GM23338 (cell line): ENCODE measurements at regions not wholly inside any gene's neighbourhood (a gene's known extent, or its start where the extent isn't known, plus 50 kb on each side); places are given as distances from the start of the nearest gene placed in this dataset.

Experiments
- ATAC-seq: fragments of 200-7000 bp; cut with Tn5 transposase; 3 replicates; pipeline ENCODE4 v1.9.1; 2020
- DNase-seq: peaks from one replicate; pipeline ENCODE4 v3.0.0-alpha.2; 2015; ENCODE audit warnings: low spot score
- H2AFZ ChIP-seq: fragments of 200-600 bp; sonication (generic); 2 replicates; pipeline ENCODE4 v1.8.0; 2016; ENCODE audit warnings: antibody characterized with exemption, mild to moderate bottlenecking, moderate library complexity
- H3F3A ChIP-seq: fragments of 200-600 bp; sonication (generic); replicated peaks from 2 replicates; pipeline ENCODE4 v1.8.0; 2017; ENCODE audit warnings: antibody characterized with exemption, mixed run types, low read depth
- H3K27ac ChIP-seq: fragments of 200-600 bp; sonication (generic); 2 replicates; pipeline ENCODE4 v1.6.1; 2016; ENCODE audit warnings: low read depth
- H3K27me3 ChIP-seq: fragments of 200-600 bp; sonication (generic); 2 replicates; pipeline ENCODE4 v1.8.0; 2016; ENCODE audit warnings: mild to moderate bottlenecking, mixed run types, moderate library complexity; ENCODE audit not compliant: insufficient read depth
- H3K36me3 ChIP-seq: fragments of 200-600 bp; sonication (generic); 2 replicates; pipeline ENCODE4 v1.8.0; 2016; ENCODE audit warnings: mild to moderate bottlenecking; ENCODE audit not compliant: insufficient read depth
- H3K4me1 ChIP-seq: fragments of 200-600 bp; sonication (generic); 2 replicates; pipeline ENCODE4 v1.8.0; 2016; ENCODE audit warnings: mild to moderate bottlenecking, moderate library complexity; ENCODE audit not compliant: insufficient read depth
- H3K4me2 ChIP-seq: fragments of 200-600 bp; sonication (generic); 2 replicates; pipeline ENCODE4 v1.7.1; 2017; ENCODE audit warnings: mixed run types
- H3K4me3 ChIP-seq: fragments of 200-600 bp; sonication (generic); 2 replicates; pipeline ENCODE4 v1.6.1; 2016; ENCODE audit warnings: mixed run types
- H3K79me2 ChIP-seq: fragments of 200-600 bp; sonication (generic); replicated peaks from 2 replicates; pipeline ENCODE4 v1.8.0; 2017; ENCODE audit warnings: mild to moderate bottlenecking; ENCODE audit not compliant: insufficient read depth
- H3K9me2 ChIP-seq: fragments of 200-600 bp; sonication (generic); 2 replicates; pipeline ENCODE4 v1.8.0; 2017; ENCODE audit not compliant: insufficient read depth
- H4K20me1 ChIP-seq: fragments of 200-600 bp; sonication (generic); replicated peaks from 2 replicates; pipeline ENCODE4 v1.8.0; 2017; ENCODE audit warnings: mild to moderate bottlenecking; ENCODE audit not compliant: insufficient read depth
- H3K27ac Mint-ChIP-seq: 2 replicates; pipeline ENCODE4 v1.8.0; 2020; ENCODE audit warnings: inconsistent platforms, mild to moderate bottlenecking, moderate library complexity, mixed read lengths
- H3K27me3 Mint-ChIP-seq: 3 replicates; pipeline ENCODE4 v1.8.0; 2022; ENCODE audit warnings: low read depth, mild to moderate bottlenecking, moderate library complexity, mixed read lengths, inconsistent platforms; ENCODE audit not compliant: insufficient read depth, poor library complexity
- H3K36me3 Mint-ChIP-seq: 3 replicates; pipeline ENCODE4 v1.8.0; 2021; ENCODE audit warnings: low read depth, mild to moderate bottlenecking, inconsistent platforms, moderate library complexity, mixed read lengths
- H3K4me1 Mint-ChIP-seq: 3 replicates; pipeline ENCODE4 v1.8.0; 2020; ENCODE audit warnings: mild to moderate bottlenecking, inconsistent platforms, mixed read lengths
- H3K4me3 Mint-ChIP-seq: 3 replicates; pipeline ENCODE4 v1.8.0; 2021; ENCODE audit warnings: moderate library complexity, mild to moderate bottlenecking, inconsistent platforms, mixed read lengths
- H3K9me3 Mint-ChIP-seq: 3 replicates; pipeline ENCODE4 v1.8.0; 2020; ENCODE audit warnings: moderate library complexity, mild to moderate bottlenecking, inconsistent platforms, mixed read lengths
- CREB1 ChIP-seq: fragments of 250-450 bp; sonication (Bioruptor Pico); IDR thresholded peaks from 2 replicates; pipeline ENCODE4 v1.5.0; 2020; ENCODE audit warnings: low read depth, mild to moderate bottlenecking, moderate library complexity
- EZH2 ChIP-seq: fragments of 200-600 bp; sonication (generic); IDR thresholded peaks from one replicate; pipeline ENCODE4 v1.8.0; 2017; ENCODE audit warnings: antibody characterized with exemption, mild to moderate bottlenecking, low read depth; ENCODE audit not compliant: unreplicated experiment
- EZH2phosphoT487 ChIP-seq: fragments of 200-600 bp; sonication (generic); IDR thresholded peaks from one replicate; pipeline ENCODE4 v1.8.1; 2018; ENCODE audit warnings: antibody characterized with exemption; ENCODE audit not compliant: unreplicated experiment
- NANOG ChIP-seq: IDR thresholded peaks from 2 replicates; pipeline ENCODE4 v1.6.1; 2016; ENCODE audit warnings: antibody characterized with exemption, borderline replicate concordance
- POLR2AphosphoS5 ChIP-seq: IDR thresholded peaks from 2 replicates; pipeline ENCODE4 v1.6.1; 2016; ENCODE audit warnings: antibody characterized with exemption, low read depth
- ZNF331 ChIP-seq: fragments of 250-450 bp; sonication (Bioruptor Pico); IDR thresholded peaks from 2 replicates; pipeline ENCODE4 v1.5.0; 2020; ENCODE audit warnings: low read depth, mild to moderate bottlenecking, moderate library complexity
- TF ChIP-seq, protein P1 (sequence below): IDR thresholded peaks from 2 replicates; pipeline ENCODE4 v1.6.1; 2016; ENCODE audit warnings: antibody characterized with exemption
- TF ChIP-seq, protein P2 (sequence below), 2 experiments: fragments of 200-600 bp in 1 of 2; sonication (generic) in 1 of 2; conservative IDR thresholded peaks; 2 replicates each; pipeline versions ENCODE4 v1.5.1 to v1.6.1; 2016 to 2017; ENCODE audit warnings: antibody characterized with exemption in 2 of 2, low read depth in 2 of 2, mild to moderate bottlenecking in 2 of 2, moderate library complexity in 1 of 2
- TF ChIP-seq, protein P3 (sequence below): fragments of 250-450 bp; sonication (Bioruptor Pico); IDR thresholded peaks from 2 replicates; pipeline ENCODE4 v1.5.0; 2020; ENCODE audit warnings: mild to moderate bottlenecking, moderate library complexity

DNA sequence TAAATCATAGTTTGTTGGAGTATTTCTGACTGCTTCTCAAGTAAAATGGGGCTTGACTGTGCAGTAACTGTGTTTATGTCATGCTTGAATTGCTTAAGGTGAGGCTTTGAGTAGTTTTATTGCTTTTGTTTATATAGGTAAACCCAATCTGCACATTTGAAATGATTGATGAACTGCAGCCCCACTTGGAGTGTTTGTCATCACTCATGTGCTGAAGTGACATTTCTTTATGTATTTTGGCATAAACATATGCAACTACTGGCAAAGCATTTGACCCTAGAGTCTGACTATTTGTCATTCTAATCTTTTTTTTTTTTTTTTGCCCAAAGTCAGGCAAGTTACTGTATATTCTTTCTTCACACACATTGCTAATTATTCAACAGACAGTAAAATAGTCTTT, 491.4 kb upstream of the POU3F2 start:
- TF ChIP-seq NANOG = no peak
- TF ChIP-seq CREB1 = no peak
- no peak for TF ChIP-seq POLR2AphosphoS5
- TF ChIP-seq, protein P1, sequence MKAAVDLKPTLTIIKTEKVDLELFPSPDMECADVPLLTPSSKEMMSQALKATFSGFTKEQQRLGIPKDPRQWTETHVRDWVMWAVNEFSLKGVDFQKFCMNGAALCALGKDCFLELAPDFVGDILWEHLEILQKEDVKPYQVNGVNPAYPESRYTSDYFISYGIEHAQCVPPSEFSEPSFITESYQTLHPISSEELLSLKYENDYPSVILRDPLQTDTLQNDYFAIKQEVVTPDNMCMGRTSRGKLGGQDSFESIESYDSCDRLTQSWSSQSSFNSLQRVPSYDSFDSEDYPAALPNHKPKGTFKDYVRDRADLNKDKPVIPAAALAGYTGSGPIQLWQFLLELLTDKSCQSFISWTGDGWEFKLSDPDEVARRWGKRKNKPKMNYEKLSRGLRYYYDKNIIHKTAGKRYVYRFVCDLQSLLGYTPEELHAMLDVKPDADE = no peak
- TF ChIP-seq EZH2 = no peak
- TF ChIP-seq ZNF331 (CRISPR knock-in tag) = no peak
- TF ChIP-seq, protein P2, sequence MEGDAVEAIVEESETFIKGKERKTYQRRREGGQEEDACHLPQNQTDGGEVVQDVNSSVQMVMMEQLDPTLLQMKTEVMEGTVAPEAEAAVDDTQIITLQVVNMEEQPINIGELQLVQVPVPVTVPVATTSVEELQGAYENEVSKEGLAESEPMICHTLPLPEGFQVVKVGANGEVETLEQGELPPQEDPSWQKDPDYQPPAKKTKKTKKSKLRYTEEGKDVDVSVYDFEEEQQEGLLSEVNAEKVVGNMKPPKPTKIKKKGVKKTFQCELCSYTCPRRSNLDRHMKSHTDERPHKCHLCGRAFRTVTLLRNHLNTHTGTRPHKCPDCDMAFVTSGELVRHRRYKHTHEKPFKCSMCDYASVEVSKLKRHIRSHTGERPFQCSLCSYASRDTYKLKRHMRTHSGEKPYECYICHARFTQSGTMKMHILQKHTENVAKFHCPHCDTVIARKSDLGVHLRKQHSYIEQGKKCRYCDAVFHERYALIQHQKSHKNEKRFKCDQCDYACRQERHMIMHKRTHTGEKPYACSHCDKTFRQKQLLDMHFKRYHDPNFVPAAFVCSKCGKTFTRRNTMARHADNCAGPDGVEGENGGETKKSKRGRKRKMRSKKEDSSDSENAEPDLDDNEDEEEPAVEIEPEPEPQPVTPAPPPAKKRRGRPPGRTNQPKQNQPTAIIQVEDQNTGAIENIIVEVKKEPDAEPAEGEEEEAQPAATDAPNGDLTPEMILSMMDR (conservative IDR thresholded peaks at IDR 0.05; ENCODE audit: low read depth in 2 of 2) = no peak
- TF ChIP-seq, protein P3, sequence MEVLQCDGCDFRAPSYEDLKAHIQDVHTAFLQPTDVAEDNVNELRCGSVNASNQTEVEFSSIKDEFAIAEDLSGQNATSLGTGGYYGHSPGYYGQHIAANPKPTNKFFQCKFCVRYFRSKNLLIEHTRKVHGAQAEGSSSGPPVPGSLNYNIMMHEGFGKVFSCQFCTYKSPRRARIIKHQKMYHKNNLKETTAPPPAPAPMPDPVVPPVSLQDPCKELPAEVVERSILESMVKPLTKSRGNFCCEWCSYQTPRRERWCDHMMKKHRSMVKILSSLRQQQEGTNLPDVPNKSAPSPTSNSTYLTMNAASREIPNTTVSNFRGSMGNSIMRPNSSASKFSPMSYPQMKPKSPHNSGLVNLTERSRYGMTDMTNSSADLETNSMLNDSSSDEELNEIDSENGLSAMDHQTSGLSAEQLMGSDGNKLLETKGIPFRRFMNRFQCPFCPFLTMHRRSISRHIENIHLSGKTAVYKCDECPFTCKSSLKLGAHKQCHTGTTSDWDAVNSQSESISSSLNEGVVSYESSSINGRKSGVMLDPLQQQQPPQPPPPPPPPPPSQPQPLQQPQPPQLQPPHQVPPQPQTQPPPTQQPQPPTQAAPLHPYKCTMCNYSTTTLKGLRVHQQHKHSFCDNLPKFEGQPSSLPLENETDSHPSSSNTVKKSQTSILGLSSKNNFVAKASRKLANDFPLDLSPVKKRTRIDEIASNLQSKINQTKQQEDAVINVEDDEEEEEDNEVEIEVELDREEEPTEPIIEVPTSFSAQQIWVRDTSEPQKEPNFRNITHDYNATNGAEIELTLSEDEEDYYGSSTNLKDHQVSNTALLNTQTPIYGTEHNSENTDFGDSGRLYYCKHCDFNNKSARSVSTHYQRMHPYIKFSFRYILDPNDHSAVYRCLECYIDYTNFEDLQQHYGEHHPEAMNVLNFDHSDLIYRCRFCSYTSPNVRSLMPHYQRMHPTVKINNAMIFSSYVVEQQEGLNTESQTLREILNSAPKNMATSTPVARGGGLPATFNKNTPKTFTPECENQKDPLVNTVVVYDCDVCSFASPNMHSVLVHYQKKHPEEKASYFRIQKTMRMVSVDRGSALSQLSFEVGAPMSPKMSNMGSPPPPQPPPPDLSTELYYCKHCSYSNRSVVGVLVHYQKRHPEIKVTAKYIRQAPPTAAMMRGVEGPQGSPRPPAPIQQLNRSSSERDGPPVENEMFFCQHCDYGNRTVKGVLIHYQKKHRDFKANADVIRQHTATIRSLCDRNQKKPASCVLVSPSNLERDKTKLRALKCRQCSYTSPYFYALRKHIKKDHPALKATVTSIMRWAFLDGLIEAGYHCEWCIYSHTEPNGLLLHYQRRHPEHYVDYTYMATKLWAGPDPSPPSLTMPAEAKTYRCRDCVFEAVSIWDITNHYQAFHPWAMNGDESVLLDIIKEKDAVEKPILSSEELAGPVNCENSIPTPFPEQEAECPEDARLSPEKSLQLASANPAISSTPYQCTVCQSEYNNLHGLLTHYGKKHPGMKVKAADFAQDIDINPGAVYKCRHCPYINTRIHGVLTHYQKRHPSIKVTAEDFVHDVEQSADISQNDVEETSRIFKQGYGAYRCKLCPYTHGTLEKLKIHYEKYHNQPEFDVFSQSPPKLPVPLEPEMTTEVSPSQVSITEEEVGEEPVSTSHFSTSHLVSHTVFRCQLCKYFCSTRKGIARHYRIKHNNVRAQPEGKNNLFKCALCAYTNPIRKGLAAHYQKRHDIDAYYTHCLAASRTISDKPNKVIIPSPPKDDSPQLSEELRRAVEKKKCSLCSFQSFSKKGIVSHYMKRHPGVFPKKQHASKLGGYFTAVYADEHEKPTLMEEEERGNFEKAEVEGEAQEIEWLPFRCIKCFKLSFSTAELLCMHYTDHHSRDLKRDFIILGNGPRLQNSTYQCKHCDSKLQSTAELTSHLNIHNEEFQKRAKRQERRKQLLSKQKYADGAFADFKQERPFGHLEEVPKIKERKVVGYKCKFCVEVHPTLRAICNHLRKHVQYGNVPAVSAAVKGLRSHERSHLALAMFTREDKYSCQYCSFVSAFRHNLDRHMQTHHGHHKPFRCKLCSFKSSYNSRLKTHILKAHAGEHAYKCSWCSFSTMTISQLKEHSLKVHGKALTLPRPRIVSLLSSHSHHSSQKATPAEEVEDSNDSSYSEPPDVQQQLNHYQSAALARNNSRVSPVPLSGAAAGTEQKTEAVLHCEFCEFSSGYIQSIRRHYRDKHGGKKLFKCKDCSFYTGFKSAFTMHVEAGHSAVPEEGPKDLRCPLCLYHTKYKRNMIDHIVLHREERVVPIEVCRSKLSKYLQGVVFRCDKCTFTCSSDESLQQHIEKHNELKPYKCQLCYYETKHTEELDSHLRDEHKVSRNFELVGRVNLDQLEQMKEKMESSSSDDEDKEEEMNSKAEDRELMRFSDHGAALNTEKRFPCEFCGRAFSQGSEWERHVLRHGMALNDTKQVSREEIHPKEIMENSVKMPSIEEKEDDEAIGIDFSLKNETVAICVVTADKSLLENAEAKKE = no peak
- TF ChIP-seq EZH2phosphoT487 = no peak
- DNase-seq (no peak), ATAC-seq (no peak)
- Histone ChIP-seq H2AFZ (no peak overlapping the region), H3K4me2 (no peak overlapping the region), H3K79me2 (no peaks in the 10 kb centered on the region), H3K4me3 (no peak overlapping the region), H3K4me1 (no peaks in the 10 kb centered on the region), H3K36me3 (no peaks in the 10 kb centered on the region), H3F3A (no peaks in the 10 kb centered on the region), H3K27me3 (no peaks in the 10 kb centered on the region), H3K9me2 (no peaks in the 10 kb centered on the region), H3K27ac (no peak overlapping the region), H4K20me1 (no peaks in the 10 kb centered on the region)
- Mint-ChIP-seq H3K27ac (no peak overlapping the region), H3K9me3 (no peaks in the 10 kb centered on the region), H3K27me3 (peaks cover 1% of the 10 kb centered on the region), H3K4me3 (no peak overlapping the region), H3K36me3 (no peaks in the 10 kb centered on the region), H3K4me1 (peaks cover 3% of the 10 kb centered on the region; the same call in 1 of the 3 replicates)
